HepG2 (cell line): ENCODE measurements at regions not wholly inside any gene's neighbourhood (a gene's known extent, or its start where the extent isn't known, plus 50 kb on each side); places are given as distances from the start of the nearest gene placed in this dataset.

ENCODE experiments used
- ATAC-seq: fragments of 200-7000 bp; cut with Tn5 transposase; 3 replicates; pipeline ENCODE4 v1.9.1; 2020; ENCODE audit warnings: mild to moderate bottlenecking, moderate library complexity
- BruUV-seq: library from RNA; stranded (reverse); fragments of 400-500 nt; replicated peaks from 2 replicates; lab custom pipeline; 2021; lab: Mats Ljungman, UMichigan
- CTCF ChIA-PET: fragments of 300-600 bp; formaldehyde crosslinking; extraction: SDS; loops from one replicate; lab custom pipeline; 2021; ENCODE audit warnings: low total read pairs, inconsistent platforms, low intra/inter-chr PET ratio; lab: Yijun Ruan, JAX
- POLR2A ChIA-PET: fragments of 350-600 bp; sonication (Branson Sonifier 250); formaldehyde crosslinking; loops from one replicate; lab custom pipeline; 2020; ENCODE audit warnings: antibody characterized with exemption, inconsistent platforms; lab: Yijun Ruan, JAX
- DNase-seq: peaks from one replicate; pipeline ENCODE4 v3.0.0-alpha.2; 2015; ENCODE audit warnings: low spot score
- FAIRE-seq: peaks from 3 replicates; lab custom pipeline; 2011; peaks lifted over from hg19 to GRCh38; lab: Jason Lieb, UNC
- H2AFZ ChIP-seq: one replicate; pipeline ENCODE4 v1.6.1; 2011; ENCODE audit warnings: low read length, inconsistent platforms
- H3K27ac ChIP-seq: fragments of 300-600 bp; 3 replicates; pipeline ENCODE4 v1.8.0; 2011; ENCODE audit warnings: mixed run types, mild to moderate bottlenecking, mixed read lengths, low read length, inconsistent platforms; ENCODE audit not compliant: insufficient read depth; ENCODE audit errors: extremely low read length
- H3K27me3 ChIP-seq, 2 experiments: fragments of 200-600 bp in 1 of 2; 2 replicates in 1 of 2; 3 replicates in 1 of 2; pipeline versions ENCODE4 v1.6.0 to v1.8.0; 2011; ENCODE audit warnings: low read length in 2 of 2, mild to moderate bottlenecking in 2 of 2, moderate library complexity in 2 of 2, inconsistent platforms in 1 of 2; ENCODE audit not compliant: insufficient read depth in 2 of 2, control insufficient read depth in 1 of 2
- H3K36me3 ChIP-seq, 2 experiments: fragments of 200-600 bp in 1 of 2; replicated peaks in 1 of 2; 2 replicates in 1 of 2; 3 replicates in 1 of 2; pipeline versions ENCODE4 v1.5.1 to v1.8.0; 2011; ENCODE audit warnings: low read length in 2 of 2, inconsistent platforms in 1 of 2; ENCODE audit not compliant: insufficient read depth in 2 of 2, control insufficient read depth in 1 of 2
- H3K4me1 ChIP-seq: 2 replicates; pipeline ENCODE4 v1.5.1; 2012; ENCODE audit warnings: low read length, inconsistent platforms; ENCODE audit not compliant: insufficient read depth
- H3K4me2 ChIP-seq: 2 replicates; pipeline ENCODE4 v1.6.0; 2011; ENCODE audit warnings: low read depth, low read length, inconsistent platforms
- H3K4me3 ChIP-seq, 3 experiments: fragments of 200-600 bp in 1 of 3; sonication (generic), shearing (Covaris generic) in 1 of 3; replicated peaks in 1 of 3; 2 replicates each; pipeline ENCODE4 v1.5.1; 2011 to 2016; ENCODE audit warnings: low read length in 3 of 3, inconsistent platforms in 2 of 3, low read depth in 2 of 3, mild to moderate bottlenecking in 2 of 3, control low read depth in 1 of 3, mixed read lengths in 1 of 3; ENCODE audit not compliant: insufficient read depth in 1 of 3
- H3K79me2 ChIP-seq: one replicate; pipeline ENCODE4 v1.6.1; 2011; ENCODE audit warnings: low read length, inconsistent platforms; ENCODE audit not compliant: insufficient read depth
- H3K9ac ChIP-seq: 2 replicates; pipeline ENCODE4 v1.6.0; 2011; ENCODE audit warnings: mild to moderate bottlenecking, low read depth, low read length, inconsistent platforms; ENCODE audit not compliant: insufficient read depth
- H3K9me3 ChIP-seq: 2 replicates; pipeline ENCODE4 v1.5.1; 2012; ENCODE audit warnings: mild to moderate bottlenecking, low read length
- H4K20me1 ChIP-seq: 2 replicates; pipeline ENCODE4 v1.6.0; 2011; ENCODE audit warnings: inconsistent platforms, mild to moderate bottlenecking, low read length, moderate library complexity; ENCODE audit not compliant: insufficient read depth
- CREM ChIP-seq, 2 experiments: sonication (generic) in 1 of 2; formaldehyde crosslinking in 1 of 2; IDR thresholded peaks; 2 replicates each; pipeline versions ENCODE4 v1.4.0 to v1.6.1; 2016 to 2020; ENCODE audit warnings: antibody characterized with exemption in 1 of 2, mild to moderate bottlenecking in 1 of 2, missing genetic modification reagents in 1 of 2
- LCORL ChIP-seq, 2 experiments: fragments of 450-650 bp in 1 of 2; sonication (generic) in 1 of 2; formaldehyde crosslinking in 1 of 2; IDR thresholded peaks; 2 replicates each; pipeline versions ENCODE4 v1.5.0 to v1.6.1; 2017 to 2020; ENCODE audit warnings: antibody characterized with exemption in 1 of 2, missing genetic modification reagents in 1 of 2
- MTA3 ChIP-seq: sonication (generic); formaldehyde crosslinking; IDR thresholded peaks from 2 replicates; pipeline ENCODE4 v1.4.0; 2020; ENCODE audit warnings: missing genetic modification reagents
- PAF1 ChIP-seq: IDR thresholded peaks from 2 replicates; pipeline ENCODE4 v1.6.1; 2016; ENCODE audit warnings: missing genetic modification reagents, missing compliant biosample characterization
- RFX3 ChIP-seq: IDR thresholded peaks from 2 replicates; pipeline ENCODE4 v1.6.1; 2016; ENCODE audit warnings: missing biosample characterization, missing genetic modification reagents
- ZKSCAN5 ChIP-seq: sonication (generic); formaldehyde crosslinking; IDR thresholded peaks from 2 replicates; pipeline ENCODE4 v1.5.1; 2020; ENCODE audit warnings: mild to moderate bottlenecking, missing genetic modification reagents
- whole genome bisulfite sequencing: methylation state at CpG from one replicate; pipeline ENCODE4 v1.1.6; 2017; ENCODE audit warnings: low lambda C conversion rate; 5-methylcytosine and 5-hydroxymethylcytosine counted together
- in situ Hi-C: cut with HindIII; loops from 2 replicates; pipeline ENCODE4 v1.10.0; 2017; ENCODE audit warnings: low pct_unique_long_range_greater_than_20kb; ENCODE audit not compliant: extremely low pct_ligation_motif_present
- intact Hi-C: fragments of 100-400 bp; cut with micrococcal nuclease; formaldehyde crosslinking; loops from one replicate; pipeline ENCODE4 v1.10.0; 2022; ENCODE audit not compliant: unreplicated experiment
- TF ChIP-seq, protein P1 (sequence below): IDR thresholded peaks from 2 replicates; pipeline ENCODE4 v1.6.1; 2016; ENCODE audit warnings: missing compliant biosample characterization, missing genetic modification reagents, borderline replicate concordance
- TF ChIP-seq, protein P2 (sequence below): sonication (generic); formaldehyde crosslinking; IDR thresholded peaks from 2 replicates; pipeline ENCODE4 v1.9.0; 2021; ENCODE audit warnings: missing genetic modification reagents, borderline replicate concordance
- TF ChIP-seq, protein P3 (sequence below): sonication (generic); formaldehyde crosslinking; IDR thresholded peaks from 2 replicates; pipeline ENCODE4 v1.9.0; 2022; ENCODE audit warnings: low read depth, missing genetic modification reagents
- TF ChIP-seq, protein P4 (sequence below), 2 experiments: sonication (generic) in 1 of 2; formaldehyde crosslinking in 1 of 2; IDR thresholded peaks; 2 replicates each; pipeline versions ENCODE4 v1.6.1 to v1.9.0; 2014 to 2022; ENCODE audit warnings: antibody characterized with exemption in 1 of 2, borderline replicate concordance in 1 of 2, inconsistent platforms in 1 of 2, low read depth in 1 of 2, missing genetic modification reagents in 1 of 2

DNA sequence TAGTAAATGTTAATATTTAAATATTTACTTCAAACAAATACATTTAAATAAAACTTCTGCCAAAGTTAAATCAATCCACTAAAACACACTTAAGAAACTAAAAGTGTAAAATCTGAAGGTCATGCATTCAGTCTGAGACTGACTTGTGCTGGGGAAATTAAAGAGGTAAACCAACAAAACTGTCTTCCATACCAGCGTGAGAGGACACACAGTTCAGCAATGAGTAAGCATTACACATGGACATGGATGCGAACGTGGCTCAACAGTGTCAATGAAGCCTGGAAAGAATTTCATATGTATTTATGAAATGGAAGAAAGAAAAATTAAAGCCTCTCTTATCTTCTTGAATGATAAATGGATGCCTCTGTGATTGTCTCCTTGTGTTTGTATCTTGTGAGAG is 1052.3 kb downstream of the AACS start:
- intact Hi-C loops, result no loop called here
- in situ Hi-C loops, result no loop called here
- Histone ChIP-seq H3K4me1 (no peaks in the 10 kb centered on the region), H3K4me2 (no peak overlapping the region), H3K4me3 (no peak overlapping the region), H2AFZ (no peak overlapping the region), H3K36me3 (no peaks in the 10 kb centered on the region), H3K79me2 (no peaks in the 10 kb centered on the region), H3K27ac (no peak overlapping the region), H3K9me3 (peaks cover 83% of the 10 kb centered on the region), H3K9ac (no peak overlapping the region), H3K27me3 (no peaks in the 10 kb centered on the region), H4K20me1 (no peaks in the 10 kb centered on the region)
- no peak for ATAC-seq
- WGBS, result 13% methylated on average over 3 of the region's 3 CpGs
- no peak for FAIRE-seq
- ChIA-PET POLR2A (no interaction called here), CTCF (no interaction called here)
- no peak for DNase-seq
- BruUV-seq, result no TSS peak
- TF ChIP-seq LCORL (IDR thresholded peaks at IDR 0.05) (no peak), LCORL (CRISPR knock-in tag; IDR thresholded peaks at IDR 0.05) (no peak), CREM (IDR thresholded peaks at IDR 0.05) (no peak), CREM (CRISPR knock-in tag; IDR thresholded peaks at IDR 0.05) (no peak), PAF1 (no peak), ZKSCAN5 (CRISPR knock-in tag) (no peak), MTA3 (CRISPR knock-in tag) (no peak), RFX3 (CRISPR knock-in tag) (no peak)
- TF ChIP-seq, protein P1, sequence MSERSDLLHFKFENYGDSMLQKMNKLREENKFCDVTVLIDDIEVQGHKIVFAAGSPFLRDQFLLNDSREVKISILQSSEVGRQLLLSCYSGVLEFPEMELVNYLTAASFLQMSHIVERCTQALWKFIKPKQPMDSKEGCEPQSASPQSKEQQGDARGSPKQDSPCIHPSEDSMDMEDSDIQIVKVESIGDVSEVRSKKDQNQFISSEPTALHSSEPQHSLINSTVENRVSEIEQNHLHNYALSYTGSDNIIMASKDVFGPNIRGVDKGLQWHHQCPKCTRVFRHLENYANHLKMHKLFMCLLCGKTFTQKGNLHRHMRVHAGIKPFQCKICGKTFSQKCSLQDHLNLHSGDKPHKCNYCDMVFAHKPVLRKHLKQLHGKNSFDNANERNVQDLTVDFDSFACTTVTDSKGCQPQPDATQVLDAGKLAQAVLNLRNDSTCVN (CRISPR knock-in tag), result no peak
- TF ChIP-seq, protein P2, sequence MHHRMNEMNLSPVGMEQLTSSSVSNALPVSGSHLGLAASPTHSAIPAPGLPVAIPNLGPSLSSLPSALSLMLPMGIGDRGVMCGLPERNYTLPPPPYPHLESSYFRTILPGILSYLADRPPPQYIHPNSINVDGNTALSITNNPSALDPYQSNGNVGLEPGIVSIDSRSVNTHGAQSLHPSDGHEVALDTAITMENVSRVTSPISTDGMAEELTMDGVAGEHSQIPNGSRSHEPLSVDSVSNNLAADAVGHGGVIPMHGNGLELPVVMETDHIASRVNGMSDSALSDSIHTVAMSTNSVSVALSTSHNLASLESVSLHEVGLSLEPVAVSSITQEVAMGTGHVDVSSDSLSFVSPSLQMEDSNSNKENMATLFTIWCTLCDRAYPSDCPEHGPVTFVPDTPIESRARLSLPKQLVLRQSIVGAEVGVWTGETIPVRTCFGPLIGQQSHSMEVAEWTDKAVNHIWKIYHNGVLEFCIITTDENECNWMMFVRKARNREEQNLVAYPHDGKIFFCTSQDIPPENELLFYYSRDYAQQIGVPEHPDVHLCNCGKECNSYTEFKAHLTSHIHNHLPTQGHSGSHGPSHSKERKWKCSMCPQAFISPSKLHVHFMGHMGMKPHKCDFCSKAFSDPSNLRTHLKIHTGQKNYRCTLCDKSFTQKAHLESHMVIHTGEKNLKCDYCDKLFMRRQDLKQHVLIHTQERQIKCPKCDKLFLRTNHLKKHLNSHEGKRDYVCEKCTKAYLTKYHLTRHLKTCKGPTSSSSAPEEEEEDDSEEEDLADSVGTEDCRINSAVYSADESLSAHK (CRISPR knock-in tag), result no peak
- TF ChIP-seq, protein P3, sequence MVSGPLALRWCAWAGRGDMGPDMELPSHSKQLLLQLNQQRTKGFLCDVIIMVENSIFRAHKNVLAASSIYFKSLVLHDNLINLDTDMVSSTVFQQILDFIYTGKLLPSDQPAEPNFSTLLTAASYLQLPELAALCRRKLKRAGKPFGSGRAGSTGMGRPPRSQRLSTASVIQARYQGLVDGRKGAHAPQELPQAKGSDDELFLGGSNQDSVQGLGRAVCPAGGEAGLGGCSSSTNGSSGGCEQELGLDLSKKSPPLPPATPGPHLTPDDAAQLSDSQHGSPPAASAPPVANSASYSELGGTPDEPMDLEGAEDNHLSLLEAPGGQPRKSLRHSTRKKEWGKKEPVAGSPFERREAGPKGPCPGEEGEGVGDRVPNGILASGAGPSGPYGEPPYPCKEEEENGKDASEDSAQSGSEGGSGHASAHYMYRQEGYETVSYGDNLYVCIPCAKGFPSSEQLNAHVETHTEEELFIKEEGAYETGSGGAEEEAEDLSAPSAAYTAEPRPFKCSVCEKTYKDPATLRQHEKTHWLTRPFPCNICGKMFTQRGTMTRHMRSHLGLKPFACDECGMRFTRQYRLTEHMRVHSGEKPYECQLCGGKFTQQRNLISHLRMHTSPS, result no peak
- TF ChIP-seq, protein P4, sequence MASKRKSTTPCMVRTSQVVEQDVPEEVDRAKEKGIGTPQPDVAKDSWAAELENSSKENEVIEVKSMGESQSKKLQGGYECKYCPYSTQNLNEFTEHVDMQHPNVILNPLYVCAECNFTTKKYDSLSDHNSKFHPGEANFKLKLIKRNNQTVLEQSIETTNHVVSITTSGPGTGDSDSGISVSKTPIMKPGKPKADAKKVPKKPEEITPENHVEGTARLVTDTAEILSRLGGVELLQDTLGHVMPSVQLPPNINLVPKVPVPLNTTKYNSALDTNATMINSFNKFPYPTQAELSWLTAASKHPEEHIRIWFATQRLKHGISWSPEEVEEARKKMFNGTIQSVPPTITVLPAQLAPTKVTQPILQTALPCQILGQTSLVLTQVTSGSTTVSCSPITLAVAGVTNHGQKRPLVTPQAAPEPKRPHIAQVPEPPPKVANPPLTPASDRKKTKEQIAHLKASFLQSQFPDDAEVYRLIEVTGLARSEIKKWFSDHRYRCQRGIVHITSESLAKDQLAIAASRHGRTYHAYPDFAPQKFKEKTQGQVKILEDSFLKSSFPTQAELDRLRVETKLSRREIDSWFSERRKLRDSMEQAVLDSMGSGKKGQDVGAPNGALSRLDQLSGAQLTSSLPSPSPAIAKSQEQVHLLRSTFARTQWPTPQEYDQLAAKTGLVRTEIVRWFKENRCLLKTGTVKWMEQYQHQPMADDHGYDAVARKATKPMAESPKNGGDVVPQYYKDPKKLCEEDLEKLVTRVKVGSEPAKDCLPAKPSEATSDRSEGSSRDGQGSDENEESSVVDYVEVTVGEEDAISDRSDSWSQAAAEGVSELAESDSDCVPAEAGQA (IDR thresholded peaks at IDR 0.05; ENCODE audit: low read depth), result no peak
- TF ChIP-seq, protein P4 (CRISPR knock-in tag; IDR thresholded peaks at IDR 0.05; ENCODE audit: borderline replicate concordance), result no peak
